GM20000 (cell line): ENCODE measurements at regions not wholly inside any gene's neighbourhood (a gene's known extent, or its start where the extent isn't known, plus 50 kb on each side); places are given as distances from the start of the nearest gene placed in this dataset.

Experiments used
- DNase-seq: peaks from one replicate; pipeline ENCODE4 v3.0.0; 2012; ENCODE audit warnings: low spot score
- CTCF ChIP-seq: IDR thresholded peaks from 2 replicates; pipeline ENCODE4 v1.5.1; 2012; ENCODE audit warnings: mild to moderate bottlenecking, control low read depth; ENCODE audit errors: extremely low read depth, missing control alignments

- TF ChIP-seq CTCF = no peak
- no peak for DNase-seq
These were observed 681.8 kb downstream of the TBC1D32 start for GRCh38 chr6:120652506-120652905.

- no peak for DNase-seq
- no peak for TF ChIP-seq CTCF
These were observed 685.6 kb downstream of the TBC1D32 start for GRCh38 chr6:120648713-120649112.

- DNase-seq = no peak
- TF ChIP-seq CTCF = no peak
These were observed 688.2 kb downstream of the TBC1D32 start for GRCh38 chr6:120646101-120646500.

GRCh38 chr6:120632975-120633374, 701.3 kb downstream of the TBC1D32 start:
- TF ChIP-seq CTCF = no peak

GRCh38 chr6:120627612-120628011, 706.7 kb downstream of the TBC1D32 start:
- no peak for DNase-seq
- no peak for TF ChIP-seq CTCF

More at GRCh38 chr6:120632975-120633374, 701.3 kb downstream of the TBC1D32 start:
- no peak for DNase-seq

- TF ChIP-seq CTCF = no peak
- no peak for DNase-seq
These were observed 712.1 kb downstream of the TBC1D32 start for GRCh38 chr6:120622127-120622631.

- TF ChIP-seq CTCF = no peak
- no peak for DNase-seq
These were observed 713.4 kb downstream of the TBC1D32 start for GRCh38 chr6:120620900-120621299.
